ENCODE measurements at regions not wholly inside any gene's neighbourhood (a gene's known extent, or its start where the extent isn't known, plus 50 kb on each side); places are given as distances from the start of the nearest gene placed in this dataset.

DNA sequence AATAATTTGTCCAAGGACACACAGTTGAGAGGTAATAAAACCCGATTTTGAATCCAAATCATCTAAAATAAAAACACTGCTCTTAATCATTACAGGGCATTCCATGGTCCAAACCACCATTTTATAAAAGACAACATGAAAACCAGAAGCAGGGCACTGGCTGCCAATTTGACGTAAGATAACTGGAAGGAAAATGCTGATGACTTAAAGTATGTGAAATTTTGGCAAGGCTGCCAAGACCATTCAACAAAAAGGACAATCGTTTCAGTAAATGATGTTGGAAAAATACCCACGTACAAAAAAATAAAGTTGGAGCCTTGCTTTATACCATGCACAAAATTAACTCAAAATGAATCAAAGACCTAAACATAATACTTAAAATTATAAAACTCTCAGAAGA, 344.4 kb downstream of the RAPGEF2 start (continued):
- TF ChIP-seq MAFK (IDR thresholded peaks at IDR 0.05; ENCODE audit: low read depth, low read length), result no peak

DNA sequence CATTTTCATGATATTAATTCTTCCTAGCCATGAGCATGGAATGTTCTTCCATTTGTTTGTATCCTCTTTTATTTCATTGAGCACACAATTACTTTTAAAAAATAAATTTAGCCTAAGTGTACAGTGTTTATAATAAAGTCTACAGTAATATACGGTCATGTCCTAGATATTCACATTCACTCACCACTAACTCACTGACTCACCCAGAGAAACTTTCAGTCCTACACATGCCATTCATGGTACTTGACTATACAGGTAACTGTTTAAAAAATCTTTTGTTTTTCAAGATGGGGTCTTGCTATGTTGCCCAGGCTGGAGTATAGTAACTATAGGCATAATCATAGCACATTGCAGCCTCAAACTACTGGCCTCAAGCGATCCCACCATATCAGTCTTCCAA, 348.1 kb downstream of the RAPGEF2 start:
- 96% methylated on average over 2 of the region's 2 CpGs; no CpG with 5 or more reads in 1 of the 2 experiments for WGBS, 2 experiments (ENCODE audit: extremely low coverage in 1 of 2, insufficient coverage in 1 of 2, insufficient read length in 1 of 2, insufficient replicate concordance in 2 of 2, low coverage in 1 of 2, low lambda C conversion rate in 2 of 2, missing lambda C conversion rate in 1 of 2)
- FAIRE-seq, result no peak
- no peak overlapping the region for H3K23ac ChIP-seq (ENCODE audit: insufficient read length)
- H2AK5ac ChIP-seq (ENCODE audit: low read depth, low read length), result no peak overlapping the region
- no peak overlapping the region for H4K91ac ChIP-seq (replicated peaks; ENCODE audit: insufficient read length, low read length)
- H3K4me2 ChIP-seq (ENCODE audit: insufficient read depth in 1 of 2, low read depth in 2 of 2, low read length in 2 of 2), result no peak overlapping the region
- no peaks in the 10 kb centered on the region for H3K9me3 ChIP-seq (ENCODE audit: insufficient read depth in 2 of 2, low read depth in 1 of 2, low read length in 1 of 2)
- POLR2A ChIA-PET (ENCODE audit: partially characterized antibody), result no interaction called here
- no peak for TF ChIP-seq MAFK (IDR thresholded peaks at IDR 0.05; ENCODE audit: low read depth, low read length)
- TF ChIP-seq, protein P1, sequence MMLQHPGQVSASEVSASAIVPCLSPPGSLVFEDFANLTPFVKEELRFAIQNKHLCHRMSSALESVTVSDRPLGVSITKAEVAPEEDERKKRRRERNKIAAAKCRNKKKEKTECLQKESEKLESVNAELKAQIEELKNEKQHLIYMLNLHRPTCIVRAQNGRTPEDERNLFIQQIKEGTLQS (IDR thresholded peaks at IDR 0.05; ENCODE audit: insufficient read depth, low read depth, low read length), result no peak
- no peak for TF ChIP-seq RNF2 (IDR thresholded peaks at IDR 0.05; ENCODE audit: borderline replicate concordance, low read depth, low read length, missing control alignments, poor library complexity, severe bottlenecking)
- no peak for TF ChIP-seq PHF8 (conservative IDR thresholded peaks at IDR 0.05; ENCODE audit: low read depth, low read length)
- no peak for TF ChIP-seq CHD2 (IDR thresholded peaks at IDR 0.05; ENCODE audit: low read length)
- TF ChIP-seq BACH1 (IDR thresholded peaks at IDR 0.05; ENCODE audit: low read length), result no peak
- no peak for TF ChIP-seq SP2 (IDR thresholded peaks at IDR 0.05; ENCODE audit: low read length)
- TF ChIP-seq RAD21 (IDR thresholded peaks at IDR 0.05 in 1 of 2, conservative IDR thresholded peaks at IDR 0.05 in 1 of 2; ENCODE audit: low read depth in 2 of 2, low read length in 2 of 2), result no peak
- TF ChIP-seq RFX5 (IDR thresholded peaks at IDR 0.05; ENCODE audit: borderline replicate concordance, low read depth, low read length), result no peak
- TF ChIP-seq POLR2A (IDR thresholded peaks at IDR 0.05; ENCODE audit: control extremely low read depth in 1 of 2, low read depth in 2 of 2, low read length in 2 of 2), result no peak
- no peak for TF ChIP-seq SIRT6 (IDR thresholded peaks at IDR 0.05; ENCODE audit: low read length)
- TF ChIP-seq TAF7 (optimal IDR thresholded peaks at IDR 0.05; ENCODE audit: borderline replicate concordance, low read depth, low read length), result no peak
- TF ChIP-seq POU5F1 (IDR thresholded peaks at IDR 0.05; ENCODE audit: low read depth, low read length), result no peak
- no peak overlapping the region for H2BK15ac ChIP-seq (ENCODE audit: low read length)
- H2BK5ac ChIP-seq (ENCODE audit: low read depth, low read length), result no peak overlapping the region
- H3K4me1 ChIP-seq (replicated peaks in 1 of 4; ENCODE audit: control insufficient read depth in 3 of 4, insufficient read depth in 4 of 4, low read length in 3 of 4), result peaks cover 0 to 3% (median 0%) of the 10 kb centered on the region in 4 experiments; a peak in 1 of 7 replicates
- no peak overlapping the region for H3K18ac ChIP-seq (ENCODE audit: extremely low read depth, low read length)
- H3K9ac ChIP-seq (replicated peaks in 1 of 4; ENCODE audit: extremely low read depth in 1 of 4, low read depth in 3 of 4, low read length in 3 of 4), result no peak overlapping the region
- H3K79me2 ChIP-seq (ENCODE audit: control insufficient read depth in 1 of 2, insufficient read depth in 2 of 2, low read length in 2 of 2), result no peaks in the 10 kb centered on the region
- H3K79me1 ChIP-seq (ENCODE audit: low read depth, low read length), result no peaks in the 10 kb centered on the region
- H2BK12ac ChIP-seq (ENCODE audit: low read depth, low read length), result no peak overlapping the region
- no peak overlapping the region for H3K4ac ChIP-seq (replicated peaks; ENCODE audit: insufficient read length, low read depth, low read length)
- H4K5ac ChIP-seq (ENCODE audit: insufficient read length, low read depth, low read length), result no peak overlapping the region
- H2BK20ac ChIP-seq (ENCODE audit: low read length), result no peak overlapping the region
- no peaks in the 10 kb centered on the region for H3K23me2 ChIP-seq (ENCODE audit: low read depth, low read length)
- no peak overlapping the region for H3K14ac ChIP-seq (ENCODE audit: insufficient read length)
- H4K8ac ChIP-seq (ENCODE audit: extremely low read depth, insufficient read depth, low read length), result no peak overlapping the region
- H2AFZ ChIP-seq (ENCODE audit: low read length), result no peak overlapping the region
- no peak overlapping the region for H3K27ac ChIP-seq (ENCODE audit: low read depth, low read length)
- CTCF ChIA-PET (ENCODE audit: partially characterized antibody), result no interaction called here
- H4K20me1 ChIP-seq (replicated peaks in 1 of 2; ENCODE audit: control insufficient read depth in 1 of 2, insufficient read depth in 2 of 2, low read length in 2 of 2), result no peaks in the 10 kb centered on the region
- H3K27me3 ChIP-seq (replicated peaks in 1 of 4; ENCODE audit: control insufficient read depth in 3 of 4, extremely low read depth in 1 of 4, insufficient read depth in 3 of 4, low read length in 3 of 4), result no peaks in the 10 kb centered on the region
- no peak overlapping the region for H2BK120ac ChIP-seq (replicated peaks; ENCODE audit: low read depth, low read length)
- no peak overlapping the region for H3K56ac ChIP-seq (replicated peaks; ENCODE audit: insufficient read length, low read depth, low read length)
- H3K36me3 ChIP-seq (ENCODE audit: control insufficient read depth in 2 of 4, insufficient read depth in 4 of 4, low read length in 3 of 4), result no peaks in the 10 kb centered on the region
- H3K4me3 ChIP-seq (ENCODE audit: extremely low read depth in 1 of 4, insufficient read depth in 2 of 4, low read depth in 3 of 4, low read length in 4 of 4), result no peak overlapping the region
- no peak for DNase-seq (ENCODE audit: low read depth in 1 of 2, low spot score in 2 of 2)

Measured in H1 (cell line).